ENCODE measurements at regions not wholly inside any gene's neighbourhood (a gene's known extent, or its start where the extent isn't known, plus 50 kb on each side); places are given as distances from the start of the nearest gene placed in this dataset. TPM values are rescaled to one million over a fixed set of nuclear protein-coding genes. Genes with fewer than 3 reads are reported as not detected.

Small RNA genes in the stretch of these regions (microRNA-seq; reads per million reads assigned to microRNA genes)
- gene MIR3680-1 (ENCODE audit: borderline number of aligned reads, borderline replicate concordance), result not detected

Small RNA genes in the stretch of these regions (small RNA-seq; reads per million reads assigned to genes)
- not detected for gene MIR3680-1

All from vagina (tissue), 2 donors.